Neural cell (in vitro differentiated cells): ENCODE measurements at regions not wholly inside any gene's neighbourhood (a gene's known extent, or its start where the extent isn't known, plus 50 kb on each side); places are given as distances from the start of the nearest gene placed in this dataset.

ENCODE experiments used
- H2AFZ ChIP-seq: fragments of 200-600, 300-800 bp; sonication (generic), shearing (Covaris generic); 2 replicates; pipeline ENCODE4 v1.6.0; 2014; ENCODE audit warnings: low read depth, mild to moderate bottlenecking, antibody characterized with exemption, low read length, moderate library complexity
- H3F3A ChIP-seq: fragments of 200-600 bp; shearing (Covaris generic); 2 replicates; pipeline ENCODE4 v1.6.1; 2016; ENCODE audit warnings: mild to moderate bottlenecking, moderate library complexity, mixed read lengths, antibody characterized with exemption, low read length; ENCODE audit not compliant: insufficient read depth, poor library complexity, severe bottlenecking
- H3K27ac ChIP-seq: fragments of 200-600, 300-800 bp; sonication (generic), shearing (Covaris generic); 2 replicates; pipeline ENCODE4 v1.5.1; 2014; ENCODE audit warnings: mild to moderate bottlenecking, low read length, moderate library complexity
- H3K27me3 ChIP-seq: fragments of 300-800, 200-600 bp; sonication (generic), shearing (Covaris generic); 2 replicates; pipeline ENCODE4 v1.6.0; 2014; ENCODE audit warnings: mild to moderate bottlenecking, low read depth, low read length, moderate library complexity; ENCODE audit not compliant: insufficient read depth
- H3K36me3 ChIP-seq: fragments of 300-800, 200-600 bp; sonication (generic), shearing (Covaris generic); 2 replicates; pipeline ENCODE4 v1.5.1; 2014; ENCODE audit warnings: mild to moderate bottlenecking, antibody characterized with exemption, low read length, moderate library complexity; ENCODE audit not compliant: insufficient read depth
- H3K4me2 ChIP-seq: fragments of 300-800, 200-600 bp; sonication (generic), shearing (Covaris generic); 2 replicates; pipeline ENCODE4 v1.6.0; 2014; ENCODE audit warnings: mild to moderate bottlenecking, low read length
- H3K4me3 ChIP-seq: fragments of 300-800, 200-600 bp; sonication (generic), shearing (Covaris generic); 2 replicates; pipeline ENCODE4 v1.5.1; 2014; ENCODE audit warnings: mild to moderate bottlenecking, low read length, moderate library complexity
- H3K79me2 ChIP-seq: fragments of 200-600 bp; shearing (Covaris generic); replicated peaks from 2 replicates; pipeline ENCODE4 v1.6.0; 2014; ENCODE audit warnings: mild to moderate bottlenecking, low read length, moderate library complexity; ENCODE audit not compliant: insufficient read depth
- H3K9ac ChIP-seq: fragments of 300-800, 200-600 bp; sonication (generic), shearing (Covaris generic); 2 replicates; pipeline ENCODE4 v1.6.1; 2016; ENCODE audit warnings: mild to moderate bottlenecking, low read length, mixed read lengths
- H3K9me2 ChIP-seq: fragments of 200-600 bp; shearing (Covaris generic); 2 replicates; pipeline ENCODE4 v1.6.1; 2016; ENCODE audit warnings: mild to moderate bottlenecking, low read length, mixed read lengths; ENCODE audit not compliant: insufficient read depth
- H3K9me3 ChIP-seq: fragments of 200-600, 300-800 bp; sonication (generic), shearing (Covaris generic); 2 replicates; pipeline ENCODE4 v1.6.1; 2016; ENCODE audit warnings: mild to moderate bottlenecking, mixed run types, low read length, moderate library complexity, mixed read lengths
- H4K20me1 ChIP-seq: fragments of 200-600 bp; shearing (Covaris generic); 2 replicates; pipeline ENCODE4 v1.6.1; 2016; ENCODE audit warnings: mild to moderate bottlenecking, mixed run types; ENCODE audit not compliant: insufficient read depth
- EP300 ChIP-seq: fragments of 450-650 bp; conservative IDR thresholded peaks from 2 replicates; pipeline ENCODE4 v1.6.1; 2014; ENCODE audit warnings: antibody characterized with exemption, mild to moderate bottlenecking, moderate library complexity; ENCODE audit not compliant: poor library complexity, severe bottlenecking
- EZH2 ChIP-seq: fragments of 200-600, 300-800 bp; shearing (Covaris generic), sonication (generic); IDR thresholded peaks from 2 replicates; pipeline ENCODE4 v1.6.1; 2014; ENCODE audit warnings: antibody characterized with exemption, low read length, borderline replicate concordance, mild to moderate bottlenecking; ENCODE audit not compliant: insufficient read depth, poor library complexity, severe bottlenecking
- MXI1 ChIP-seq: fragments of 450-650 bp; conservative IDR thresholded peaks from 2 replicates; pipeline ENCODE4 v1.6.1; 2014; ENCODE audit warnings: antibody characterized with exemption, mild to moderate bottlenecking; ENCODE audit not compliant: poor library complexity, severe bottlenecking
- POLR2AphosphoS5 ChIP-seq: IDR thresholded peaks from 2 replicates; pipeline ENCODE4 v1.6.1; 2012
- RAD21 ChIP-seq: fragments of 450-650 bp; conservative IDR thresholded peaks from 2 replicates; pipeline ENCODE4 v1.6.1; 2014; ENCODE audit warnings: antibody characterized with exemption, mild to moderate bottlenecking, moderate library complexity
- SMC3 ChIP-seq: fragments of 450-650 bp; conservative IDR thresholded peaks from 2 replicates; pipeline ENCODE4 v1.6.1; 2014; ENCODE audit warnings: antibody characterized with exemption, mild to moderate bottlenecking, moderate library complexity; ENCODE audit not compliant: poor library complexity
- TAF1 ChIP-seq: IDR thresholded peaks from 2 replicates; pipeline ENCODE4 v1.6.1; 2012; ENCODE audit warnings: low read depth
- TF ChIP-seq, protein P1 (sequence below): fragments of 450-650 bp; IDR thresholded peaks from 2 replicates; pipeline ENCODE4 v1.5.1; 2014; ENCODE audit warnings: antibody characterized with exemption, mild to moderate bottlenecking, moderate library complexity; ENCODE audit not compliant: poor library complexity, severe bottlenecking
- TF ChIP-seq, protein P2 (sequence below): IDR thresholded peaks from 2 replicates; pipeline ENCODE4 v1.6.1; 2012; ENCODE audit warnings: borderline replicate concordance

DNA sequence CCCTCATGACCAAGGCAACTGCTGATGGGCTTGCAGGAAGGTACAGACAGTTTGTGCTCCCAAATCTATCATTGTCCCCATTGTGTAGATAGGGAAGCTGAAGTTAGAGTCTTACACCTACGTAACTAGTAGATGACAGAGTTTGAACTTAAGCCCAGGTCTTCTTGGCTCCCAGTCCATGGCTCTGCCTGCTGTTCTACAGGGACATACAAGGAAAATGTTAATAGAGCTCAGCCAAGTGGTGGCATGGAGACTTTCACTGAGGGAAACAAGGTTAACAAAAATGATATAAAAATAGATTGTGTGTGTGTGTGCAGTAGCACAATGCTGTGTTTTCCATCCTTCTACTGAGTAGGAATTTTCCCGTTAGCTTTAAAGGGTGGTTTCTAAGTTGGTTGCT, 936.5 kb downstream of the RPA4 start:
- Histone ChIP-seq H3K27me3 (no peaks in the 10 kb centered on the region), H3K36me3 (no peaks in the 10 kb centered on the region), H3K9ac (no peak overlapping the region), H3K79me2 (no peaks in the 10 kb centered on the region), H3K4me2 (no peak overlapping the region), H4K20me1 (no peaks in the 10 kb centered on the region), H3K9me3 (no peaks in the 10 kb centered on the region), H3K4me3 (no peak overlapping the region), H2AFZ (no peak overlapping the region), H3F3A (no peaks in the 10 kb centered on the region), H3K27ac (no peak overlapping the region), H3K9me2 (no peaks in the 10 kb centered on the region)
- TF ChIP-seq, protein P1, sequence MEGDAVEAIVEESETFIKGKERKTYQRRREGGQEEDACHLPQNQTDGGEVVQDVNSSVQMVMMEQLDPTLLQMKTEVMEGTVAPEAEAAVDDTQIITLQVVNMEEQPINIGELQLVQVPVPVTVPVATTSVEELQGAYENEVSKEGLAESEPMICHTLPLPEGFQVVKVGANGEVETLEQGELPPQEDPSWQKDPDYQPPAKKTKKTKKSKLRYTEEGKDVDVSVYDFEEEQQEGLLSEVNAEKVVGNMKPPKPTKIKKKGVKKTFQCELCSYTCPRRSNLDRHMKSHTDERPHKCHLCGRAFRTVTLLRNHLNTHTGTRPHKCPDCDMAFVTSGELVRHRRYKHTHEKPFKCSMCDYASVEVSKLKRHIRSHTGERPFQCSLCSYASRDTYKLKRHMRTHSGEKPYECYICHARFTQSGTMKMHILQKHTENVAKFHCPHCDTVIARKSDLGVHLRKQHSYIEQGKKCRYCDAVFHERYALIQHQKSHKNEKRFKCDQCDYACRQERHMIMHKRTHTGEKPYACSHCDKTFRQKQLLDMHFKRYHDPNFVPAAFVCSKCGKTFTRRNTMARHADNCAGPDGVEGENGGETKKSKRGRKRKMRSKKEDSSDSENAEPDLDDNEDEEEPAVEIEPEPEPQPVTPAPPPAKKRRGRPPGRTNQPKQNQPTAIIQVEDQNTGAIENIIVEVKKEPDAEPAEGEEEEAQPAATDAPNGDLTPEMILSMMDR = no peak
- TF ChIP-seq TAF1 (no peak), EP300 (no peak), SMC3 (no peak), POLR2AphosphoS5 (no peak), EZH2 (no peak), MXI1 (no peak), RAD21 (no peak)
- TF ChIP-seq, protein P2, sequence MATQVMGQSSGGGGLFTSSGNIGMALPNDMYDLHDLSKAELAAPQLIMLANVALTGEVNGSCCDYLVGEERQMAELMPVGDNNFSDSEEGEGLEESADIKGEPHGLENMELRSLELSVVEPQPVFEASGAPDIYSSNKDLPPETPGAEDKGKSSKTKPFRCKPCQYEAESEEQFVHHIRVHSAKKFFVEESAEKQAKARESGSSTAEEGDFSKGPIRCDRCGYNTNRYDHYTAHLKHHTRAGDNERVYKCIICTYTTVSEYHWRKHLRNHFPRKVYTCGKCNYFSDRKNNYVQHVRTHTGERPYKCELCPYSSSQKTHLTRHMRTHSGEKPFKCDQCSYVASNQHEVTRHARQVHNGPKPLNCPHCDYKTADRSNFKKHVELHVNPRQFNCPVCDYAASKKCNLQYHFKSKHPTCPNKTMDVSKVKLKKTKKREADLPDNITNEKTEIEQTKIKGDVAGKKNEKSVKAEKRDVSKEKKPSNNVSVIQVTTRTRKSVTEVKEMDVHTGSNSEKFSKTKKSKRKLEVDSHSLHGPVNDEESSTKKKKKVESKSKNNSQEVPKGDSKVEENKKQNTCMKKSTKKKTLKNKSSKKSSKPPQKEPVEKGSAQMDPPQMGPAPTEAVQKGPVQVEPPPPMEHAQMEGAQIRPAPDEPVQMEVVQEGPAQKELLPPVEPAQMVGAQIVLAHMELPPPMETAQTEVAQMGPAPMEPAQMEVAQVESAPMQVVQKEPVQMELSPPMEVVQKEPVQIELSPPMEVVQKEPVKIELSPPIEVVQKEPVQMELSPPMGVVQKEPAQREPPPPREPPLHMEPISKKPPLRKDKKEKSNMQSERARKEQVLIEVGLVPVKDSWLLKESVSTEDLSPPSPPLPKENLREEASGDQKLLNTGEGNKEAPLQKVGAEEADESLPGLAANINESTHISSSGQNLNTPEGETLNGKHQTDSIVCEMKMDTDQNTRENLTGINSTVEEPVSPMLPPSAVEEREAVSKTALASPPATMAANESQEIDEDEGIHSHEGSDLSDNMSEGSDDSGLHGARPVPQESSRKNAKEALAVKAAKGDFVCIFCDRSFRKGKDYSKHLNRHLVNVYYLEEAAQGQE = no peak

GRCh38 chrX:97828471-97828870, 944.8 kb downstream of the RPA4 start:
- TF ChIP-seq RAD21 (no peak), TAF1 (no peak), EP300 (no peak), MXI1 (no peak), SMC3 (no peak), EZH2 (no peak), POLR2AphosphoS5 (no peak)
- TF ChIP-seq, protein P1 = no peak
- TF ChIP-seq, protein P2 = no peak
- H3K9me2 ChIP-seq = no peaks in the 10 kb centered on the region
- no peaks in the 10 kb centered on the region for H3K9me3 ChIP-seq
- no peaks in the 10 kb centered on the region for H3K27me3 ChIP-seq
- H3K79me2 ChIP-seq = no peaks in the 10 kb centered on the region
- no peak overlapping the region for H3K4me3 ChIP-seq
- H3K4me2 ChIP-seq = no peak overlapping the region
- no peaks in the 10 kb centered on the region for H4K20me1 ChIP-seq
- H3K9ac ChIP-seq = no peak overlapping the region
- H3F3A ChIP-seq = no peaks in the 10 kb centered on the region
- no peak overlapping the region for H3K27ac ChIP-seq
- no peaks in the 10 kb centered on the region for H3K36me3 ChIP-seq
- H2AFZ ChIP-seq = no peak overlapping the region
